Left ventricle myocardium inferior (tissue), 1 donor: ENCODE measurements at regions not wholly inside any gene's neighbourhood (a gene's known extent, or its start where the extent isn't known, plus 50 kb on each side); places are given as distances from the start of the nearest gene placed in this dataset.

Experiments
- DNase-seq: peaks from one replicate; pipeline ENCODE4 v3.0.0-alpha.2; 2020
- H3K27ac ChIP-seq: fragments of 200-600 bp; replicated peaks from 2 replicates; pipeline ENCODE4 v1.8.0; 2021
- H3K27me3 ChIP-seq: fragments of 200-600 bp; 2 replicates; pipeline ENCODE4 v1.8.0; 2021; ENCODE audit warnings: low read depth
- H3K36me3 ChIP-seq: fragments of 200-600 bp; 2 replicates; pipeline ENCODE4 v1.8.0; 2021
- H3K4me1 ChIP-seq: fragments of 200-600 bp; 2 replicates; pipeline ENCODE4 v1.8.0; 2021
- H3K4me3 ChIP-seq: fragments of 200-600 bp; 2 replicates; pipeline ENCODE4 v1.8.0; 2021; ENCODE audit warnings: mild to moderate bottlenecking, moderate library complexity
- H3K9me3 ChIP-seq: fragments of 200-600 bp; replicated peaks from 2 replicates; pipeline ENCODE4 v1.8.0; 2021
- CTCF ChIP-seq: fragments of 200-600 bp; IDR thresholded peaks from 2 replicates; pipeline ENCODE4 v1.8.0; 2021; ENCODE audit warnings: antibody characterized with exemption, mild to moderate bottlenecking, borderline replicate concordance
- intact Hi-C: fragments of 100-400 bp; cut with micrococcal nuclease; formaldehyde crosslinking; loops from one replicate; pipeline ENCODE4 v1.11.0; 2022
- donor health status: DM: no; HTN: yes; CAD: no; lungs with severe emphysema.

- peaks cover 18% of the 10 kb centered on the region for H3K4me1 ChIP-seq
- H3K4me3 ChIP-seq, result no peak overlapping the region
- H3K36me3 ChIP-seq, result no peaks in the 10 kb centered on the region
- no peak overlapping the region for H3K27ac ChIP-seq
- no peak for TF ChIP-seq CTCF
- DNase-seq, result no peak
- H3K9me3 ChIP-seq, result no peaks in the 10 kb centered on the region
- intact Hi-C loops, result no loop called here
- H3K27me3 ChIP-seq, result no peaks in the 10 kb centered on the region
Measured at GRCh38 chr5:34562791-34563190, 93.3 kb upstream of the RAI14 start.

- no peak for TF ChIP-seq CTCF
Measured at GRCh38 chr5:34563269-34563668, 92.9 kb upstream of the RAI14 start.

DNA sequence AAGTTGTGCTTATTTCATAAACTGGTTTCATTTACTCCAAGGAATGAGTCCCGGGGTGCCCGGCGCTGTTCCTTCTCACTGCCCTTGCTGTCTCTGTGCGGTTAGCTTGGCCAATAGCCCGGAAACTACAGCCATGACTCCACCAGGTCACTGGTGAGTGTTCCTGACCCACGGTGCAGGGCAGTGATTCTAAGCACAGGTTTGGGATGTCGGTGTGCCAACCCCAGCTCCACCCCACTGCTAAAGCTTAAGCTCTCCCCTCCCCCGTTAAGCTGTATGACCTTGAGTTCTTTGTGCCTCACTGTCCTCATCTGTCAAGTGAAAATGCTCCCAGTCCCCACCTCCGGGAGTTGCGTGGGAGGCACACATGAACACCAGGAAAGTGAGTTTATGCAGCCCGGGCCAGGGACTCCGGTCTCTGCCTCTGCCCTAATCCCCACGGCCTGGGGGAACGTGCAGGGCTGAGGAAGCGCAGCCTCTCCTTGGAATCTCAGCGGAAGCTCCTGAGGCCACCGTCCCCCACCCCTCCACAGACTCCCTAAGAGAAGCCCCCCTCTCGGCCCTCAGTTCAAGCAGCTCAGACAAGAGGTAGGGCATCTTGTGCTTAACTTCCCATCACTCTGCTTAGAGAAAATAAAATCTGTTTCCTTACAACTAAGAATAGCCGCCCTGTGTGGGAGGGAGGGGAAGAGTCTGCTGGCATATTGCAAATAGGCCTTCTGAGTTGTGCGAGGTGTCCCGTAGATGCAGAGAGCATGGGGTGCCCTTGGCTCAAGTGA is 92.0 kb upstream of the RAI14 start:
- no peak for TF ChIP-seq CTCF
- Histone ChIP-seq H3K36me3 (no peaks in the 10 kb centered on the region), H3K4me1 (peaks cover 18% of the 10 kb centered on the region), H3K27me3 (no peaks in the 10 kb centered on the region), H3K9me3 (no peaks in the 10 kb centered on the region), H3K4me3 (peak overlapping the region; percentile 27), H3K27ac (peak overlapping the region; percentile 63)
- DNase-seq, result peak; percentile 20
- intact Hi-C loops, result no loop called here

More at GRCh38 chr5:34563269-34563668, 92.9 kb upstream of the RAI14 start:
- DNase-seq, result no peak
- peaks cover 18% of the 10 kb centered on the region for H3K4me1 ChIP-seq
- no peak overlapping the region for H3K27ac ChIP-seq
- no peaks in the 10 kb centered on the region for H3K36me3 ChIP-seq
- H3K9me3 ChIP-seq, result no peaks in the 10 kb centered on the region
- intact Hi-C loops, result no loop called here
- no peak overlapping the region for H3K4me3 ChIP-seq
- no peaks in the 10 kb centered on the region for H3K27me3 ChIP-seq

- H3K4me1 ChIP-seq, result peaks cover 18% of the 10 kb centered on the region
- H3K36me3 ChIP-seq, result no peaks in the 10 kb centered on the region
- no peak for TF ChIP-seq CTCF
- H3K4me3 ChIP-seq, result peak overlapping the region; percentile 27
- DNase-seq, result peak; percentile 17
- H3K27me3 ChIP-seq, result no peaks in the 10 kb centered on the region
- H3K27ac ChIP-seq, result peak overlapping the region; percentile 63
- intact Hi-C loops, result no loop called here
- no peaks in the 10 kb centered on the region for H3K9me3 ChIP-seq
Measured at GRCh38 chr5:34564710-34565235, 91.4 kb upstream of the RAI14 start.

DNA sequence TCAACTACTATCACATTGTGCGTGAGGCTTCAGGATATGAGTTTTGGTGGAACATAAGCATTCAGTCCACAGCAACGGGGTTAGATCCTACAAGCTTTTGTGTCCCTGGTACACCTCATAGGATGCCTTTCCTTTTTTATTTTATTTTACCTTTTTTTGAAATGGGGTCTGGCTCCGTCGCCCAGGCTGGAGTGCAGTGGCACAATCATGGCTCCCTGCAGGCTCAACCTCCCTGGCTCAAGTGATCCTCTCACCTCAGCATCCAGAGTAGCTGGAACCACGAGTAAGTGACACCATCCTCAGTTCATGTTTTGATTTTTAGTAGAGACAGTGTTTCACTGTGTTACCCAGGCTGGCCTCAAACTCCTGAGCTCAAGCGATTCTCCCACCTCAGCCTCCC is 86.0 kb upstream of the RAI14 start:
- intact Hi-C loops, result no loop called here
- DNase-seq, result no peak

More for the DNA sequence above, 86.0 kb upstream of the RAI14 start:
- Histone ChIP-seq H3K4me3 (no peak overlapping the region), H3K9me3 (no peaks in the 10 kb centered on the region), H3K27ac (no peak overlapping the region), H3K36me3 (no peaks in the 10 kb centered on the region), H3K4me1 (peaks cover 7% of the 10 kb centered on the region), H3K27me3 (no peaks in the 10 kb centered on the region)
- TF ChIP-seq CTCF, result no peak
